A673 (cell line): ENCODE measurements at regions not wholly inside any gene's neighbourhood (a gene's known extent, or its start where the extent isn't known, plus 50 kb on each side); places are given as distances from the start of the nearest gene placed in this dataset.

Source experiments
- CTCF ChIP-seq: fragments of 300-800, 200-600 bp; sonication (generic); conservative IDR thresholded peaks from 2 replicates; pipeline ENCODE4 v1.5.1; 2017; ENCODE audit warnings: low read depth, mild to moderate bottlenecking, antibody characterized with exemption, low read length, moderate library complexity, mixed read lengths
- EZH2 ChIP-seq: fragments of 200-600 bp; sonication (generic); IDR thresholded peaks from 2 replicates; pipeline ENCODE4 v1.6.1; 2017; ENCODE audit warnings: borderline replicate concordance, low read depth, mild to moderate bottlenecking, mixed read lengths, antibody characterized with exemption, low read length; ENCODE audit not compliant: poor library complexity, severe bottlenecking

- TF ChIP-seq CTCF (no peak), EZH2 (no peak)
Observed at GRCh38 chr22:47607486-47607885, 845.0 kb downstream of the TBC1D22A start.
